ENCODE measurements at regions not wholly inside any gene's neighbourhood (a gene's known extent, or its start where the extent isn't known, plus 50 kb on each side); places are given as distances from the start of the nearest gene placed in this dataset.

DNA sequence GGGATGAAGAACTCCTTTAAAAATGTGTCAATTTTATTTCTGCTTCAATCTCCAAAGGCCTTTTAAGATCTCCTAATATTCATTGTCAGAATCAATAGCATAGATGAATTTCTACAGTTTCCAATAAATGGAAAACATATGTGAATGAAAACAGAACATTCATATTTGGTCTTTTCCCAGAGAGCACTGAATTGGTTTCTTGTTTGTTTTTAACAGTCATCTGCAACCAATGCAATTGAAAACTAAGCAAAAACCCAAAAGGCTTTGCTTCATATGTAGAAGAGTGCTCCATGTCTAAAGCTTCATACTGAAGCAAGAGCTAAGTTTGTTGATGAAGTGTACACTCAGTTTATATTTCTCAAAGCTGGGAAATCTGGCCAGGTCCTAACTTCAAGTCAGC, 426.5 kb upstream of the CDIN1 start:
- TF ChIP-seq SP1 (IDR thresholded peaks at IDR 0.05; ENCODE audit: low read depth, low read length): no peak
- no peak for TF ChIP-seq EZH2 (IDR thresholded peaks at IDR 0.05; ENCODE audit: borderline replicate concordance, control insufficient read depth, low read depth, low read length)

Data from GM12878 (cell line).